SKM-1 (cell line): ENCODE measurements at regions not wholly inside any gene's neighbourhood (a gene's known extent, or its start where the extent isn't known, plus 50 kb on each side); places are given as distances from the start of the nearest gene placed in this dataset.
"Not testable (repeated sequence)": the region's sequence is repeated elsewhere in the genome, so short reads cannot be mapped to it uniquely, and the experiment has no call there.

Experiments
- DNase-seq: peaks from one replicate; lab custom pipeline; 2025; ENCODE audit not compliant: unreplicated experiment; lab: John Stamatoyannopoulos, UW

GRCh38 chr9:25808554-25808953 is 130.3 kb upstream of the TUSC1 start:
- DNase-seq = no peak

- DNase-seq = no peak
Measured at GRCh38 chr9:25804856-25805255, 126.6 kb upstream of the TUSC1 start.

- DNase-seq = not testable (repeated sequence)
Measured at GRCh38 chr9:25801989-25802388, 123.7 kb upstream of the TUSC1 start.

- DNase-seq = no peak
Measured at GRCh38 chr9:25773805-25774204, 95.6 kb upstream of the TUSC1 start.

- DNase-seq = no peak
Measured at GRCh38 chr9:25755951-25756350, 77.7 kb upstream of the TUSC1 start.

- DNase-seq = no peak
Measured at GRCh38 chr9:25752398-25752797, 74.2 kb upstream of the TUSC1 start.

- no peak for DNase-seq
Measured at GRCh38 chr9:25742256-25742655, 64.0 kb upstream of the TUSC1 start.

GRCh38 chr9:25733336-25733982 is 55.2 kb upstream of the TUSC1 start:
- no peak for DNase-seq

GRCh38 chr9:25731895-25732794 is 53.9 kb upstream of the TUSC1 start:
- DNase-seq = not testable (repeated sequence)
